GM12865 (cell line): ENCODE measurements at regions not wholly inside any gene's neighbourhood (a gene's known extent, or its start where the extent isn't known, plus 50 kb on each side); places are given as distances from the start of the nearest gene placed in this dataset.

Experiments used
- DNase-seq: peaks from one replicate; pipeline ENCODE4 v3.0.0; 2010; ENCODE audit warnings: low read depth
- H3K4me3 ChIP-seq: 2 replicates; pipeline ENCODE4 v1.5.1; 2011; ENCODE audit warnings: mild to moderate bottlenecking, low read depth, low read length, control low read depth
- CTCF ChIP-seq: IDR thresholded peaks from 2 replicates; pipeline ENCODE4 v1.5.1; 2011; ENCODE audit warnings: low read length, control low read depth, low read depth, inconsistent platforms; ENCODE audit not compliant: insufficient read depth; ENCODE audit errors: missing control alignments

DNA sequence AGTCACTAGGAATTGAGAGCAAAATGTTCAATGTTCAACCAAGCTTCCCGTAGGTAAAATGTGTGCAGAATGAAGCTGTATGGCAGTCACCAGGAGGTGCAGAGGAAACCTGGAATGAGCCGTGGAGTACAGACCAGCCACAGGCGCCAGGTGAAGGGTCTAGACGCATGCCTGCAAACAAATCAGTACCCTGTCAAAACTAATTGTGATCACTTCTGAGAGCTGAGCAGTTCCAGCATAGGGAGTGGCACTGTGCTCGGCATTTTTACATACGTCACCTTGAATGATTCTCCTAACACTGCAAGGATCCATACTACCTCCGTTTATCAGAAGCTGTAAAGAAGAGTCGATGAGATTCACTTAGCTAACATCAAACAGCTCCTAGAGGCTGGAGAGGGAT is 346.1 kb upstream of the ID2 start:
- TF ChIP-seq CTCF, result no peak
- H3K4me3 ChIP-seq, result no peak overlapping the region
- no peak for DNase-seq

- peak; percentile 26 for DNase-seq
- no peak for TF ChIP-seq CTCF
- no peak overlapping the region for H3K4me3 ChIP-seq
Measured at GRCh38 chr2:8337321-8337720, 344.5 kb upstream of the ID2 start.

DNA sequence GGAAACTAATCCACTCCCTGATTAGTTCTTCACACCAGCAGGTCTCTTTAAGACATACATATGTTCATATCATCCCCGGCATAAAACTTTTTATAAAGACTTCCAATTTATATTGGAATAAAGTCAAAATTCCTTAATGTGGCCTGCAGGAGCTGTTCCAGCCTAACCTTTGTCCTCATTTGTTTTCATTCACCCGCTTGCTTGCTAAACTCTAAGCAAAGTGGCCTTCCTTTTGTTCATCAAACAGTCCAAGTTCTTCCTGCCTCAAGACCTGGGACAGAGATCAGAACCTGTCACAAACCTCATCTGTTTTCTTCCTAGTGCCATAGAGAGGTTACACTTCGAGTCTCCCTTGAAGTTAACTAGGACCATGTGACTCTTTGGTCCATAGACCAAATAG is 339.4 kb upstream of the ID2 start:
- H3K4me3 ChIP-seq, result no peak overlapping the region
- no peak for DNase-seq
- no peak for TF ChIP-seq CTCF

GRCh38 chr2:8343031-8343430 is 338.8 kb upstream of the ID2 start:
- no peak for TF ChIP-seq CTCF
- DNase-seq, result no peak
- H3K4me3 ChIP-seq, result no peak overlapping the region

- DNase-seq, result no peak
- TF ChIP-seq CTCF, result no peak
- H3K4me3 ChIP-seq, result no peak overlapping the region
Measured at GRCh38 chr2:8344144-8345097, 337.4 kb upstream of the ID2 start.

DNA sequence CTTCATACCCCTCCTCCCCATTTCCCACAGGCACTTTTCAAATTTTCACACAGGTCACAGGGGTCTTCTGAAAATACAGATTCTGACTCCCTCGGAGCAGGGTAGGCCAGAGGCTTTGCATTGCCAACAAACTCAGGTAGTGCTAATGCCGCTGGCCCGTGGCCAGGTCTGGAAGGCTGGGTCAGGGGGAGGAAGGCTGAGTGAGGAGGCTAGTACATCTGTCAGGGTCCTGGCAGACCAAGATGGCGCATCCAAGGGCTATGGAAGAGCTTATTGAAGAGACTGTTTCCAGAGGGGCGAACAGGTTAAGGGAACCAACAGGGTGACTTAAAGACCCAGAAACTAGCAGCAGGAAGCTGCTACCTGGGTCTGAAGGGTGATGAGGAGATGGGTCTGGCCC is 336.7 kb upstream of the ID2 start:
- H3K4me3 ChIP-seq, result no peak overlapping the region
- no peak for DNase-seq
- TF ChIP-seq CTCF, result no peak

- TF ChIP-seq CTCF, result no peak
- H3K4me3 ChIP-seq, result no peak overlapping the region
- DNase-seq, result peak; percentile 26
Measured at GRCh38 chr2:8346208-8346607, 335.6 kb upstream of the ID2 start.
